Kidney (tissue), 13 donors: ENCODE measurements at regions not wholly inside any gene's neighbourhood (a gene's known extent, or its start where the extent isn't known, plus 50 kb on each side); places are given as distances from the start of the nearest gene placed in this dataset.

Experiments
- DNase-seq, 5 donors: peaks; one replicate each; pipeline ENCODE4 v3.0.0-alpha.2; 2013 to 2020
- FAIRE-seq: peaks from 2 replicates; lab custom pipeline; 2012; peaks lifted over from hg19 to GRCh38; lab: Jason Lieb, UNC
- H3K27ac ChIP-seq, 2 donors: one replicate each; pipeline ENCODE4 v1.7.0; 2013; ENCODE audit warnings: low read depth in 2 of 2, low read length in 2 of 2, inconsistent platforms in 1 of 2
- H3K27me3 ChIP-seq: one replicate; pipeline ENCODE4 v1.7.1; 2013; ENCODE audit warnings: low read length, inconsistent platforms; ENCODE audit not compliant: control insufficient read depth, insufficient read depth
- H3K36me3 ChIP-seq, 3 donors: one replicate each; pipeline versions ENCODE4 v1.7.0 to v1.7.1; 2013; ENCODE audit warnings: low read length in 3 of 3, control low read depth in 1 of 3, inconsistent platforms in 1 of 3; ENCODE audit not compliant: insufficient read depth in 3 of 3, control insufficient read depth in 2 of 3
- H3K4me1 ChIP-seq, 3 donors: one replicate each; pipeline versions ENCODE4 v1.7.0 to v1.7.1; 2013; ENCODE audit warnings: low read length in 3 of 3, inconsistent platforms in 1 of 3, low read depth in 1 of 3; ENCODE audit not compliant: control insufficient read depth in 2 of 3, insufficient read depth in 2 of 3
- H3K4me3 ChIP-seq, 3 donors: one replicate each; pipeline versions ENCODE4 v1.7.0 to v1.8.1; 2013; ENCODE audit warnings: low read length in 3 of 3, control low read depth in 1 of 3, inconsistent platforms in 1 of 3
- H3K9ac ChIP-seq, 3 donors: one replicate each; pipeline versions ENCODE4 v1.7.0 to v1.7.1; 2013; ENCODE audit warnings: low read length in 3 of 3, control low read depth in 1 of 3, inconsistent platforms in 1 of 3
- H3K9me3 ChIP-seq, 3 donors: one replicate each; pipeline versions ENCODE4 v1.7.0 to v1.7.1; 2013; ENCODE audit warnings: low read length in 3 of 3, control low read depth in 1 of 3, inconsistent platforms in 1 of 3; ENCODE audit not compliant: control insufficient read depth in 2 of 3, insufficient read depth in 1 of 3
- CTCF ChIP-seq: IDR thresholded peaks from 3 replicates; pipeline ENCODE4 v1.5.1; 2012; ENCODE audit warnings: mild to moderate bottlenecking, moderate library complexity, borderline replicate concordance; ENCODE audit not compliant: insufficient read depth; ENCODE audit errors: extremely low read depth
- intact Hi-C: fragments of 100-400 bp; cut with DNase I; formaldehyde crosslinking; loops from one replicate; pipeline ENCODE4 v1.11.1; 2022
- donor health status: control.
- donor health status: control.
- donor health status: control.
- donor health status: control.
- donor health status: control.
- donor health status: DM: yes; HTN: yes; CAD: no.
- donor health status: Normal renal cell carcinoma (clear cell type).

- H3K27me3 ChIP-seq: no peaks in the 10 kb centered on the region
- no peak for DNase-seq
- intact Hi-C loops: no loop called here
- no peak overlapping the region for H3K27ac ChIP-seq
- no peak for TF ChIP-seq CTCF
- H3K9me3 ChIP-seq: no peaks in the 10 kb centered on the region
- H3K4me1 ChIP-seq: no peaks in the 10 kb centered on the region
- FAIRE-seq: no peak
- no peak overlapping the region for H3K4me3 ChIP-seq
- no peak overlapping the region for H3K9ac ChIP-seq
- no peaks in the 10 kb centered on the region for H3K36me3 ChIP-seq
These were observed 477.0 kb upstream of the RGMB start for GRCh38 chr5:98296426-98296825.

- no peak overlapping the region for H3K9ac ChIP-seq
- H3K9me3 ChIP-seq: no peaks in the 10 kb centered on the region
- H3K4me1 ChIP-seq: no peaks in the 10 kb centered on the region
- H3K27me3 ChIP-seq: no peaks in the 10 kb centered on the region
- FAIRE-seq (no peak), DNase-seq (no peak)
- no peaks in the 10 kb centered on the region for H3K36me3 ChIP-seq
- TF ChIP-seq CTCF: no peak
- no peak overlapping the region for H3K4me3 ChIP-seq
- intact Hi-C loops: no loop called here
- no peak overlapping the region for H3K27ac ChIP-seq
These were observed 474.0 kb upstream of the RGMB start for GRCh38 chr5:98299435-98299834.

DNA sequence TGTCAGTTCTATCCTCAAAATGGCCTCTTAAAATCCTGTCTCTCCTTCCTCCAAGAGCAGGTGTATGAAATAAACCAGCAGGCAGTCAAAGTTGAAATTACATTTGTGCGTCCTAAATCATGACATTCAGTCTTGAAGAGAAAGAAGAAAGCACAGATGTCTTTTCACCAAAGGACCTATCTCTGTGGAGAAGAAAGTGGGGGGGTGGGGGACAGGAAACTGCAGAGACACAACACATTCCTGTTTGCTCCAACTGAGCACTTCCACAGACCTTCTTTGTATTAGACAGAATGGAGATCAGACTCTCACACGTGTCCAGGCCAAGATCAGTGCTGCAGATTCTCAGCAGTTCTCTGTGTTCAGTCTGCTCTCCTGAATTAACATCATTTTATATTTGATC, 471.9 kb upstream of the RGMB start:
- Histone ChIP-seq H3K27me3 (no peaks in the 10 kb centered on the region), H3K4me3 (no peak overlapping the region), H3K9ac (no peak overlapping the region), H3K27ac (no peak overlapping the region), H3K9me3 (no peaks in the 10 kb centered on the region), H3K36me3 (no peaks in the 10 kb centered on the region), H3K4me1 (no peaks in the 10 kb centered on the region)
- TF ChIP-seq CTCF: no peak
- intact Hi-C loops: no loop called here
- DNase-seq (no peak), FAIRE-seq (no peak)

- H3K27ac ChIP-seq: no peak overlapping the region
- no peak for TF ChIP-seq CTCF
- H3K4me1 ChIP-seq: no peaks in the 10 kb centered on the region
- no peak overlapping the region for H3K9ac ChIP-seq
- intact Hi-C loops: no loop called here
- H3K27me3 ChIP-seq: no peaks in the 10 kb centered on the region
- no peaks in the 10 kb centered on the region for H3K36me3 ChIP-seq
- no peaks in the 10 kb centered on the region for H3K9me3 ChIP-seq
- no peak overlapping the region for H3K4me3 ChIP-seq
- no peak for DNase-seq
- no peak for FAIRE-seq
These were observed 465.7 kb upstream of the RGMB start for GRCh38 chr5:98307811-98308210.
